Heart left ventricle (tissue), 13 donors: ENCODE measurements at regions not wholly inside any gene's neighbourhood (a gene's known extent, or its start where the extent isn't known, plus 50 kb on each side); places are given as distances from the start of the nearest gene placed in this dataset.

Experiments used
- CTCF ChIP-seq, 12 donors: fragments of 200-600 bp; sonication (generic) in 4 of 12; IDR thresholded peaks; one replicate each; pipeline versions ENCODE4 v1.5.0 to v1.8.0; 2018 to 2022; ENCODE audit warnings: antibody characterized with exemption in 12 of 12, mild to moderate bottlenecking in 5 of 12
- POLR2A ChIP-seq, 2 donors: fragments of 450-650 bp; IDR thresholded peaks; one replicate each; pipeline ENCODE4 v1.6.1; 2017; ENCODE audit warnings: antibody characterized with exemption in 2 of 2, mild to moderate bottlenecking in 2 of 2, moderate library complexity in 2 of 2
- donor health status: ischemic (EF 13 %, LVEDD 7.1; RV severe dilation, severe dysfunction).
- donor health status: DM: no; HTN: yes; CAD: no.
- donor health status: DM: no; HTN: no; CAD: no.
- donor health status: ischemic (EF 25% LVEDD 6.9; RV normal size, moderate dysfunction).
- donor health status: ischemic (EF 25% LVEDD 5.7; RV mildly dilated, moderate dysfunction).
- donor health status: ischemic (EF 35%, LVEDD 5.7; RV mildly dilated, moderate dysfunction).
- donor health status: nonischemic (EF 11% LVEDD 7.7; RV severe dilation, severe dysfunction).
- donor health status: DM: yes; HTN: yes; CAD: no.
- donor health status: PGD.
- donor health status: ischemic (EF 29% LVEDD 5.4; RV normal size, mild dysfunction).
- donor health status: nonischemic (EF 23%, LVEDD 6.1; RV moderate dilation, normal function).

GRCh38 chr22:27672721-27673418 is 128.7 kb downstream of the MN1 start:
- no peak for TF ChIP-seq POLR2A (IDR thresholded peaks at IDR 0.05)
- TF ChIP-seq CTCF (IDR thresholded peaks at IDR 0.05): no peak
